ENCODE measurements at regions not wholly inside any gene's neighbourhood (a gene's known extent, or its start where the extent isn't known, plus 50 kb on each side); places are given as distances from the start of the nearest gene placed in this dataset.

DNA sequence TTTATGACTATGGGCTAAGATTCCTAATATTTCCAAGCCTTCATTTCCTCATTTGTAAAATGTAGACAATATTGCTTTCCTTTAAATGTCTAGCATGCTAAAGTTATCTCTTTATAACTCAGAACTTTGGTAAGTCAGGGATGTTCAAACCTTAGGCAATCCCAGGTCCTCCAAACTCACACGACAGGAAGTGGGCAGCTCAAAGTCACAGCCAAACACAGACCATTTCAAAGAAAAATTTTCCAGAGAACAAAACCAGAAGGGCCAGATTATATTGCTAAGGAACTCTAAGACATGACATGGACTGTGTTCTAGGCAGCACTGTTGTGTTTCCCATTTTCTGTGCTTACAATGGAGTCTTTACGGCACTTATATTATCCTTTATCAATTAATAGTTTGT is 87.8 kb upstream of the DYNC1I1 start:
- TF ChIP-seq, protein P1, sequence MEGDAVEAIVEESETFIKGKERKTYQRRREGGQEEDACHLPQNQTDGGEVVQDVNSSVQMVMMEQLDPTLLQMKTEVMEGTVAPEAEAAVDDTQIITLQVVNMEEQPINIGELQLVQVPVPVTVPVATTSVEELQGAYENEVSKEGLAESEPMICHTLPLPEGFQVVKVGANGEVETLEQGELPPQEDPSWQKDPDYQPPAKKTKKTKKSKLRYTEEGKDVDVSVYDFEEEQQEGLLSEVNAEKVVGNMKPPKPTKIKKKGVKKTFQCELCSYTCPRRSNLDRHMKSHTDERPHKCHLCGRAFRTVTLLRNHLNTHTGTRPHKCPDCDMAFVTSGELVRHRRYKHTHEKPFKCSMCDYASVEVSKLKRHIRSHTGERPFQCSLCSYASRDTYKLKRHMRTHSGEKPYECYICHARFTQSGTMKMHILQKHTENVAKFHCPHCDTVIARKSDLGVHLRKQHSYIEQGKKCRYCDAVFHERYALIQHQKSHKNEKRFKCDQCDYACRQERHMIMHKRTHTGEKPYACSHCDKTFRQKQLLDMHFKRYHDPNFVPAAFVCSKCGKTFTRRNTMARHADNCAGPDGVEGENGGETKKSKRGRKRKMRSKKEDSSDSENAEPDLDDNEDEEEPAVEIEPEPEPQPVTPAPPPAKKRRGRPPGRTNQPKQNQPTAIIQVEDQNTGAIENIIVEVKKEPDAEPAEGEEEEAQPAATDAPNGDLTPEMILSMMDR (IDR thresholded peaks at IDR 0.05; ENCODE audit: control insufficient read depth, insufficient read depth, low read depth, low read length, missing control alignments): no peak
- no peak overlapping the region for H3K4me3 ChIP-seq (ENCODE audit: control insufficient read depth, low read depth, low read length)
- no peak for DNase-seq (ENCODE audit: low read depth)

- no peak overlapping the region for H3K4me3 ChIP-seq (ENCODE audit: control insufficient read depth, low read depth, low read length)
- DNase-seq (ENCODE audit: low read depth): no peak
- TF ChIP-seq, protein P1 (IDR thresholded peaks at IDR 0.05; ENCODE audit: control insufficient read depth, insufficient read depth, low read depth, low read length, missing control alignments): peak; percentile 42
These were observed 87.7 kb upstream of the PDK4 start for GRCh38 chr7:95684037-95684436.

- H3K4me3 ChIP-seq (ENCODE audit: control insufficient read depth, low read depth, low read length): no peak overlapping the region
- TF ChIP-seq, protein P1 (IDR thresholded peaks at IDR 0.05; ENCODE audit: control insufficient read depth, insufficient read depth, low read depth, low read length, missing control alignments): no peak
- DNase-seq (ENCODE audit: low read depth): no peak
These were observed 86.6 kb upstream of the PDK4 start for GRCh38 chr7:95682913-95683312.

DNA sequence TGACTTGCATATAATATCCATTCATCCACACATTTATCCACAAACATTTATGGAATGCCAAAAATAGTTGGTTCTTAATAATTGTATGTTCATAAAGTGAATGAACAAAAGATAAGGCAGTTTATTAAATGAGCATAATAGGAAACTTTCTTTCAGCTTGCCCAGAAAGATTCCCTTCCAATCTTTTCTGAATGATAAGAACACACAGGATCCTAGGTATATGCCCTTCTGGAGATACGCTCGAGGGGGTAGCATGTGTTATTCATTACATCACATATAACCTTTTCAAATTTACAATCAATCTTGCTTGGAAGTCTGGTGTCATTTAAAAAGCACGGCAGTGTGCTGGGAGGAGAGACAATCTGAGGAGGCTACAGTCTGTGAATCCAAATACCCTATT is 80.4 kb upstream of the PDK4 start:
- TF ChIP-seq, protein P1 (IDR thresholded peaks at IDR 0.05; ENCODE audit: control insufficient read depth, insufficient read depth, low read depth, low read length, missing control alignments): no peak
- H3K4me3 ChIP-seq (ENCODE audit: control insufficient read depth, low read depth, low read length): no peak overlapping the region
- DNase-seq (ENCODE audit: low read depth): no peak

GRCh38 chr7:95675632-95676031 is 79.3 kb upstream of the PDK4 start:
- no peak overlapping the region for H3K4me3 ChIP-seq (ENCODE audit: control insufficient read depth, low read depth, low read length)
- DNase-seq (ENCODE audit: low read depth): no peak

DNA sequence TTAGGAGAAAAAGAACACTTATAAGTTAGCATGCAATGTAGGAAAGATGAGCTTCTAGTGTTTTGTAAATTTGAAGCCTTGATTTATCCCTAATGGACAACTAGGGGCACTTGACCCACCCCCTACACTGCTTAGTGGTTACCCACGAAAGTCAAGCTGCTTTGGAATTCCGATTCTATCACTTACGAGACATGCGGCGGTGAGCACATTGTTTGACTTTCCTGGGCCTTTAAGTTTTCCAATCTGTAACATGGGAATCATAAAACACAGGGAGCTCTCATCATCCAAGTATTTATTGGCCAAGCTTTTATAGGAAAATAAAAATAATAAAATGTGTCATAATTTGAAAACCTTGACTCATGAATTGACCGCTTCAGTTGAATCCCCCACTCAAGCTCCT is 78.7 kb upstream of the PDK4 start:
- no peak overlapping the region for H3K4me3 ChIP-seq (ENCODE audit: control insufficient read depth, low read depth, low read length)
- DNase-seq (ENCODE audit: low read depth): no peak
- TF ChIP-seq, protein P1 (IDR thresholded peaks at IDR 0.05; ENCODE audit: control insufficient read depth, insufficient read depth, low read depth, low read length, missing control alignments): no peak

More at GRCh38 chr7:95675632-95676031, 79.3 kb upstream of the PDK4 start:
- TF ChIP-seq, protein P1 (IDR thresholded peaks at IDR 0.05; ENCODE audit: control insufficient read depth, insufficient read depth, low read depth, low read length, missing control alignments): no peak

DNA sequence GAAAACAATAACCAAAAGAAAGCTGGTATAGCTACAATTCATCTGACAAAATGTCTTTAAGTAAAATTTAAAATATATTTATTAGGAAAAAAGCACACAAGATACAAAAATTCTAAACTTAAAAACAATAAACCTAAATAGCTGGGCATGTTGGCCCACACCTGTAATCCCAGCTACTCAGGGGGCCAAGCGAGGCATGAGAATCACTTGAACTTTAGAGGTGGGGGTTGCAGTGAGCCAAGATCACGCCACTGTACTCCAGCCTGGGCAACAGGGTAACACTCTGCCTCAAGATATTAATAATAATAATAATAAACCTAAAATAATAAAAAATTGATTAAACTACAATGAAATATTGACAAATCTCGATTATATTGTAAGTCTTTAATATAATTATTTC is 77.8 kb upstream of the PDK4 start:
- TF ChIP-seq, protein P1 (IDR thresholded peaks at IDR 0.05; ENCODE audit: control insufficient read depth, insufficient read depth, low read depth, low read length, missing control alignments): no peak
- no peak for DNase-seq (ENCODE audit: low read depth)
- H3K4me3 ChIP-seq (ENCODE audit: control insufficient read depth, low read depth, low read length): no peak overlapping the region
